SK-N-MC (cell line): ENCODE measurements at regions not wholly inside any gene's neighbourhood (a gene's known extent, or its start where the extent isn't known, plus 50 kb on each side); places are given as distances from the start of the nearest gene placed in this dataset.

Source experiments
- DNase-seq: peaks from one replicate; pipeline ENCODE4 v3.0.0-alpha.2; 2011; ENCODE audit warnings: low read depth, low spot score
- H3K27ac ChIP-seq: fragments of 200-600 bp; sonication (generic); 2 replicates; pipeline ENCODE4 v1.5.1; 2016; ENCODE audit warnings: mixed run types
- H3K36me3 ChIP-seq: fragments of 200-600 bp; sonication (generic); 2 replicates; pipeline ENCODE4 v1.6.1; 2017; ENCODE audit warnings: antibody characterized with exemption, low read length, mixed read lengths; ENCODE audit not compliant: insufficient read depth
- H3K4me3 ChIP-seq: fragments of 200-600 bp; sonication (generic); 2 replicates; pipeline ENCODE4 v1.5.1; 2016
- H3K9ac ChIP-seq: fragments of 200-600 bp; sonication (generic); 2 replicates; pipeline ENCODE4 v1.8.0; 2017; ENCODE audit warnings: mixed run types, mixed read lengths; ENCODE audit not compliant: insufficient read length
- H3K9me3 ChIP-seq: fragments of 200-600 bp; sonication (generic); 2 replicates; pipeline ENCODE4 v1.6.1; 2017; ENCODE audit warnings: low read depth, mild to moderate bottlenecking, antibody characterized with exemption, low read length, moderate library complexity, mixed read lengths
- EZH2 ChIP-seq: fragments of 200-600 bp; sonication (generic); IDR thresholded peaks from one replicate; pipeline ENCODE4 v1.6.1; 2017; ENCODE audit warnings: antibody characterized with exemption
- FOXP2 ChIP-seq: optimal IDR thresholded peaks from 2 replicates; pipeline ENCODE3; 2011; ENCODE audit warnings: mild to moderate bottlenecking, moderate library complexity; ENCODE audit not compliant: insufficient read depth; ENCODE audit errors: extremely low read length, control extremely low read depth
- POLR2AphosphoS5 ChIP-seq: IDR thresholded peaks from 2 replicates; pipeline ENCODE4 v1.6.1; 2012; ENCODE audit warnings: mild to moderate bottlenecking, low read depth, low read length, borderline replicate concordance

DNA sequence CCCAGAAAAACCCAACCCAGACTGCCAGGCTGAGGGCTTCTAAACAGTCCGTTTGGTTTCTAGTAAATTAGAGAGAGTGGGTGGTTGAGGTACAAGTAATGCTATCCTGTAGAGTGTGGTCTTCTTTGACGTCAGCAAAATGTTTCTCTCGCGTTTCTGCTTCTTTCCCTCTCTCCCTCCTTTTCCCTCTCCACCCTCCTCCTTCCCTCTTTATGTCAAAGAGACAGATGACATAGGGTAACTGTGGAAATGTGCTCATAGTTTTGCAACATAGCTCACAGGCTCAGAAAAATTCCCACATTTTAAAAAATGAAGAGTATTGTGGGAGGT lies 158.3 kb downstream of the TOMM20 start:
- no peaks in the 10 kb centered on the region for H3K36me3 ChIP-seq
- DNase-seq = no peak
- H3K9me3 ChIP-seq = no peaks in the 10 kb centered on the region
- no peak overlapping the region for H3K27ac ChIP-seq
- no peak for TF ChIP-seq POLR2AphosphoS5
- TF ChIP-seq FOXP2 = no peak
- no peak for TF ChIP-seq EZH2
- no peak overlapping the region for H3K4me3 ChIP-seq
- no peak overlapping the region for H3K9ac ChIP-seq

DNA sequence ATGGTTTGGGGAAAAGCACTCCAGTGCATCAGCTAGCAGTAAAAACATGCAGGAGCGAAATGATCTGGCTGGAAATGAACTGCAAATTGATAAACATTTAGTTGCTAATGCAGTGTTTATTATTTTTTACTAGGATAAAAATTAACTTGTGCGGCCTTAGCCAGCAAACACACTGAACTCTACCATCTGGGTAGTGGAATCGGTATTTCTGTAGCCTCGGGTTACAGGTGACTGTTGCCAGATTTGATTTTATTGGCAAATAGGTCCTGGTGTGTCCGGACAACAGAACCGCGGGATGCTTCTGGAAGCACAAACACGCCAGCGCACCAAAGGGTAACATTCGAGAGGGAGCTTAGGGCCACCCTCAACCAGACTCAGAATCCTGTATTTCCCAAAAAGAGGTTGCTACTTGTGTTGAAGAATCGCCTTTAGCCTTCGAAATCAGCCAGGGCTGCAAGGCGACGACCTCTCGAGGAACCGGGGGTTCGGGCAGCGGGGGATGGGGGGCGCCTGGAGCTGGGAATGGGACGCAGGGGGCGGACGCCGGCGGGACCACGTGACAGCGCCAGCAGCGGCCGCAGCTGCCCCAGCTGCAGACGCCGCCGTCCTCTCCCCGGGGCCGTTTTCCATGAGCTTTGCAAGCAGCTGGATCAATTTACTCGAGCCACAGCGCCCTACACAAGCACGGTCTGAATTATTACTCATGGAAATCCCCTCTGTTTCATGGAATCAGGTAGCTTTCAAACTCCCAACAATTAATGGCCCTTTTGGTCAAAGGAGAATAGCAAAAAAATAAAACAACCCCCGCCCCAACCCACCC lies 158.8 kb downstream of the TOMM20 start:
- no peaks in the 10 kb centered on the region for H3K36me3 ChIP-seq
- H3K4me3 ChIP-seq = no peak overlapping the region
- no peak overlapping the region for H3K9ac ChIP-seq
- no peaks in the 10 kb centered on the region for H3K9me3 ChIP-seq
- DNase-seq = no peak
- TF ChIP-seq POLR2AphosphoS5 = no peak
- no peak overlapping the region for H3K27ac ChIP-seq

DNA sequence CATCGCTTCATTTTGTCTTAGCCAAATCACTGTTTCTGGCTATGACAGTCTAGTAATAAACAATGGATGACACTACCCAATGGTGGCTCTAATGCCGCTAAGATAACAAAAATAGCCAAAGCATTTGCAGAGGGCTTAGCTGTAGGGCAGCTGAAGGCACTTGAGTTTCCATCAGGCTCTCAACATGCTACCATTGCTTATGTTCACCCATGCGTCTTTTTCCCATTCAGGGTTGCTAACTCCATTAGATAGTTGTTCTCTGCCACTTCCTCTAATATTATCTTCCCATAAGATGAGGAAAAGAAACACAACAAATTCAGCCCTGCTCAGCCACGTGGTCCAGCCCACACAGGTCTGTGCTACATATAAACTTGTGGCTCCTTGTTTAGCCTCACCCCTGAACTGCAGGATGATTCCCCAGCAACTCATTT lies 159.6 kb downstream of the TOMM20 start:
- no peak overlapping the region for H3K4me3 ChIP-seq
- H3K9ac ChIP-seq = no peak overlapping the region

DNA sequence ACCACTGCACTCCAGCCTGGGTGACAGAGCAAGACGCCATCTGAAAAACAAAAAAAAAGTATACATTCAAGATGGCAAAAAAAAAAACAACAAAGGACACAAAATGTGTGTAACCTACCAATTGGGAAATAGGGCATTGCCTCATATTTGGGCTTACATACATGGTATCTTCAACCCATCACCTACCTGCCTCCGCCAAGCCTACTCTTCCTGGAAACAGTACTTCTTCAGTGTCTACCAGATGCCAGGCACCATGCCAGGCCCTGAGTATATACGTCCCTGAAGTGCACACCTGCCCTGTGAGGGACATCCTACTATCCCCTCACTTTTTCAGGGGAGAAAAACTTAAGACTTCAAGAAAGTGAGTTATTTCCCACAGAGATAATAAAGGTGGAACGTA lies 160.2 kb downstream of the TOMM20 start:
- Histone ChIP-seq H3K9me3 (no peaks in the 10 kb centered on the region), H3K4me3 (no peak overlapping the region), H3K27ac (no peak overlapping the region), H3K9ac (no peak overlapping the region), H3K36me3 (no peaks in the 10 kb centered on the region)
- TF ChIP-seq EZH2 (no peak), FOXP2 (no peak), POLR2AphosphoS5 (no peak)
- no peak for DNase-seq

More for the DNA sequence above, 159.6 kb downstream of the TOMM20 start:
- TF ChIP-seq FOXP2 = no peak
- TF ChIP-seq EZH2 = no peak
- TF ChIP-seq POLR2AphosphoS5 = no peak
- H3K9me3 ChIP-seq = no peaks in the 10 kb centered on the region
- no peak for DNase-seq
- H3K27ac ChIP-seq = no peak overlapping the region
- no peaks in the 10 kb centered on the region for H3K36me3 ChIP-seq

DNA sequence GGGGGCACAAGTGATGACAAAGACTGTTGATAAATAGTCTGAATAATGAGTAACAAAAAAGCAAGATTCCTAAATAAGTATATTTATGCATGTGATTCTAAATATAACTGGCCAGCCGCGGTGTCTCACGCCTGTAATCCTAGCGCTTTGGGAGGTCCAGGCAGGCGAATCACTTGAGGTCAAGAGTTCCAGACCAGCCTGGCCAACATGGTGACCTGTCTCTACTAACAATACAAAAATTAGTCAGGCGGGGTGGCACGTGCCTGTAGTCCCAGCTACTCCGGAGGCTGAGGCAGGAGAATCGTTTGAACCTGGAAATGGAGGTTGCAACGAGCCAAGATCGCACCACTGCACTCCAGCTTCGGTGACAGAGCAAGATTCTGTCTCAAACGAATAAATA lies 161.5 kb downstream of the TOMM20 start:
- Histone ChIP-seq H3K36me3 (no peaks in the 10 kb centered on the region), H3K27ac (no peak overlapping the region), H3K9me3 (no peaks in the 10 kb centered on the region), H3K4me3 (no peak overlapping the region), H3K9ac (no peak overlapping the region)
- DNase-seq = no peak
- TF ChIP-seq EZH2 = no peak
- no peak for TF ChIP-seq POLR2AphosphoS5
- no peak for TF ChIP-seq FOXP2

DNA sequence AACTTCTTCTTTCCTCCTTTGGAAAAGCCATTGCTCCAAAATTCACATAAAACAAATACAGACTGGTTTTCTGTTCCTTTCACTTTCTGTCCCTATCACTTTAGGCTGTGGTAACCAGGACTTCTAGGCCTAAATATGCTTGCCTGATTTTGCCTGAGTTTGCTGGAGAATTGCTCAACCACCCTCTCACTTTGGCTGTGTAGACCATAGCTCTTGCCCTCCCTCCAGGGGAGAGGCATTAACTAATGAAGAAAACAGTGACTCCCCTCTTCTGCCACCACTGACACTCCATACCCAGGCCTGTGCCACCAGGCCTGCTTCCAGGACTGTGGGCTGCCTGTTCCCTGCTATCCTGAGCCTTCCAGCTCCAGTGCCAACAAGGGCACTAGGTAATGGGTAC lies 163.5 kb downstream of the TOMM20 start:
- TF ChIP-seq POLR2AphosphoS5 = no peak
- no peak overlapping the region for H3K4me3 ChIP-seq
- DNase-seq = no peak
- H3K9ac ChIP-seq = no peak overlapping the region
- no peaks in the 10 kb centered on the region for H3K36me3 ChIP-seq
- no peaks in the 10 kb centered on the region for H3K9me3 ChIP-seq
- H3K27ac ChIP-seq = no peak overlapping the region

DNA sequence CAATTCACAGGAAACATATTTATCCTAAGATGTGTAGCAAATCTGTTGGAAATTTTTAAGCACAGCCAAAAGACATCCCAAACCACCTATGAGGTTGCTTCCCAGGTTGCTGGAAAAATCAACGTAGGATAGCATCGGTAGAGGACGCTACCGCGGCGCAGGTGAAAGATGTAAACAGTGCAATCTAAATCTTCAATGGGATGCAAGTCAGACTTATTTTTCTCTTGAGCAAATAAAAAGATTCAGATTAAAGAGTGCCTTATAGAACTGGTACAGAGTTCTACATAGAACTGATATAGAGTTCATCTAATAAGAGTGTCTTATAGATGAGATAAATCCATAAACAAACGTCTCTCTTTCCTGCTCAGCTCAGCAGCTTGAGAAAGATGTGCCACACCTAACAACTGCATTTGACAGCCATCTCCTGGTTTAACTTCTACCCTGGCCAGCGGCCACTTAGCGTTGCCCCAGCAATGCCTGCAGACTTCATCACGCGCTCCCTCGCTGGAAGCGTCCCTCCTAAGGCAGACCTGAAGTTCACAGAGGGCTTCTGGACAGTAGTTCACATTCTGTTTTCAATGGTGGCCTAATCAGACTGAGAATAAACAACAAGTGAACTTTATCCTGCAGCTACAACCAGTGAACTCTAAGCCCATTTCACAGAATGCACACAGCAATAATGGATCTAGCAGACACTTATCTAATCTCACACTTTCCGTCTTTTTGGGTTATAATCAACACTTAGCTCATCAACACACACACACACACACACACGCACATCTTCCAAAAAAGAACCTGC lies 164.5 kb downstream of the TOMM20 start:
- DNase-seq = no peak
- Histone ChIP-seq H3K9ac (no peak overlapping the region), H3K36me3 (no peaks in the 10 kb centered on the region), H3K4me3 (no peak overlapping the region), H3K9me3 (no peaks in the 10 kb centered on the region), H3K27ac (no peak overlapping the region)
- no peak for TF ChIP-seq EZH2
- no peak for TF ChIP-seq FOXP2
- TF ChIP-seq POLR2AphosphoS5 = no peak

DNA sequence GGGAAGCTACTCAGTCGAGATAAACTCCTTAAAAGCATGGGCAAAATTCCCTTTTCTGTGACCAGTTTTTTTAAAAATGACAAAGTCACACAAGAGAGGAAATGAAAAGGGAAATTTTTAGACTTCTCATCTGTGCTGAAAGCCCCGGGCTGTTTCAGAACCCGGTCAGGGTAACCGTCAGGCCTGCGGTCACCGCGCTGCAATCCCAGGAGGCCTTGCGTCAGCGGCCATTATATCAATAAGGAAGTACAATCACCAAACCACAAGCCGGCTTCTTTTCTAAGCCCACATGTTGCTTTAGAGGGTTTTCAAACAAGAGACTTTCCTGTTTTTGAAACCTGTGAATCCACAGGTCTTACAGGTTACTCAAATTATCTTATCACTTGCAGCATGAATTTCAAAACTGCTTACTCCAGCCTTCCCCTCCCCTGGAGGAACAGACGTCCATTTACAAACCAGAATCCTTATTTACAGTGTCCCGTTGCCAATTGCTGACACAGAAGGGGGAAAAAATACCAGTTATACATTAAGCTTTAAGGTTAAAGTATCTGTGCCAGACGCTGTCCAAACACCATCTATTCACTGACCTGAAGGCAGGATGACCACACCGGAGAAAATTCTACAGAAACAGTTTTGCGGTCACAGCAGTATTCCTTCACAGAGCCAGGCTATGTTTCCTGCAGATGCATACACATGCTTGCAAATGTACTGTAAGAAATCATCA lies 165.3 kb downstream of the TOMM20 start:
- peak overlapping the region; percentile 29 for H3K9ac ChIP-seq
- no peak for DNase-seq
- H3K27ac ChIP-seq = 0 out of 2 replicates have a peak overlapping the region, but pooled peaks have one; percentile 42
- no peak overlapping the region for H3K4me3 ChIP-seq
- H3K36me3 ChIP-seq = no peaks in the 10 kb centered on the region
- TF ChIP-seq FOXP2 (no peak), POLR2AphosphoS5 (no peak), EZH2 (no peak)
- H3K9me3 ChIP-seq = no peaks in the 10 kb centered on the region
